DOHH2 (cell line): ENCODE measurements at regions not wholly inside any gene's neighbourhood (a gene's known extent, or its start where the extent isn't known, plus 50 kb on each side); places are given as distances from the start of the nearest gene placed in this dataset.

Experiments used
- EZH2phosphoT487 ChIP-seq: fragments of 200-600 bp; sonication (generic); IDR thresholded peaks from 2 replicates; pipeline ENCODE4 v1.6.1; 2017; ENCODE audit warnings: borderline replicate concordance, mild to moderate bottlenecking, antibody characterized with exemption, low read length, moderate library complexity, mixed read lengths
- TF ChIP-seq, protein P1 (sequence below): fragments of 200-600 bp; sonication (generic); IDR thresholded peaks from one replicate; pipeline ENCODE4 v1.5.1; 2014; ENCODE audit warnings: antibody characterized with exemption, mild to moderate bottlenecking, low read depth, low read length; ENCODE audit not compliant: poor library complexity, severe bottlenecking

- TF ChIP-seq, protein P1, sequence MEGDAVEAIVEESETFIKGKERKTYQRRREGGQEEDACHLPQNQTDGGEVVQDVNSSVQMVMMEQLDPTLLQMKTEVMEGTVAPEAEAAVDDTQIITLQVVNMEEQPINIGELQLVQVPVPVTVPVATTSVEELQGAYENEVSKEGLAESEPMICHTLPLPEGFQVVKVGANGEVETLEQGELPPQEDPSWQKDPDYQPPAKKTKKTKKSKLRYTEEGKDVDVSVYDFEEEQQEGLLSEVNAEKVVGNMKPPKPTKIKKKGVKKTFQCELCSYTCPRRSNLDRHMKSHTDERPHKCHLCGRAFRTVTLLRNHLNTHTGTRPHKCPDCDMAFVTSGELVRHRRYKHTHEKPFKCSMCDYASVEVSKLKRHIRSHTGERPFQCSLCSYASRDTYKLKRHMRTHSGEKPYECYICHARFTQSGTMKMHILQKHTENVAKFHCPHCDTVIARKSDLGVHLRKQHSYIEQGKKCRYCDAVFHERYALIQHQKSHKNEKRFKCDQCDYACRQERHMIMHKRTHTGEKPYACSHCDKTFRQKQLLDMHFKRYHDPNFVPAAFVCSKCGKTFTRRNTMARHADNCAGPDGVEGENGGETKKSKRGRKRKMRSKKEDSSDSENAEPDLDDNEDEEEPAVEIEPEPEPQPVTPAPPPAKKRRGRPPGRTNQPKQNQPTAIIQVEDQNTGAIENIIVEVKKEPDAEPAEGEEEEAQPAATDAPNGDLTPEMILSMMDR, result no peak
- no peak for TF ChIP-seq EZH2phosphoT487
Measured at GRCh38 chr11:100625041-100625440, 62.0 kb upstream of the ARHGAP42 start.
